ENCODE measurements at regions not wholly inside any gene's neighbourhood (a gene's known extent, or its start where the extent isn't known, plus 50 kb on each side); places are given as distances from the start of the nearest gene placed in this dataset.

DNA sequence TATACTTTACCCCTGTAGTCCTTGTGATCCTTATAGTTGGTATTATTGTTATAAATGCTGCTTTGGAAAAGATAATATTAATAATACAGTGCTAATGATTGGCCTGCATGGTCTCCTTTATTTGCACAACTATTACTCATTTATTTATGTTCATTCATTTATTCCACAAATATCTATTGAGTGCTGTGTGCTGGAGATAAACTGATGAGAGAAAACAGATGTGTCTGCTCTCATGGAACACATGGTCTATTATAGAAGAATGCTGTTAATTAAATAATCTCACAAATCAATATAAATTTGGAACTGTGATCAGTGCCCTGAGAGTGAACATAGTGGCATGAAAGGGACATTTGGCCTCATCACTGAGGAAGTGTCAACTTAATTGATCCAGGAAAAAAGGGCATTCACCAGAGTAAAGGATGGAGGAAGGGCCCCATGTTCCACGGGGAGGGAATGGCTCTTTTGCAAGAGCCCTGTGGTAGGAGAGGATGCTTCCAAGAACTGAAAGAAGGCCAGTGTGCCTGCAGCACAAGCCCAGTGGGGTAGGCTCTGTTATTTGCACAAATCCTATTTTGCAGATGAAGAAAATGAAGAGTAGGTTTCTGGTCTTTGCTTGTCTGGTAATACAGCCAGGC is 91.5 kb upstream of the STK39 start:
- DNase-seq (ENCODE audit: low spot score): no peak

DNA sequence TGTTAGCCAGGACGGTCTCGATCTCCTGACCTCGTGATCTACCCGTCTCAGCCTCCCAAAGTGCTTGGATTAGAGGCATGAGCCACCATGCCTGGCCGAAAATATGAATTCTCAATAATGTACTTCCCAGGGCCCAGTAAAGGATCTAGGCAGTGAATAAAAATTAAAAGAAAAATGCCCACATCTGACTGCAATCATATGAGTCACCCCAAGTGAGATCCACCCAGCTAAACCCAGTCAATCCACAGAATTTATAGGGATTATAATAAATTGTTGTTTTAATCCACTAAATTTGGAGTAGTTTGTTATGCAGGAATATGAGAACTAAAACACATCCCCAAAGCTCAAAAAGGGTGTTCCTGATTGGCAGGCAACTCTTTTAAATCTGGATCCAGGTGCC is 93.5 kb upstream of the STK39 start:
- no peak for DNase-seq (ENCODE audit: low spot score)

DNA sequence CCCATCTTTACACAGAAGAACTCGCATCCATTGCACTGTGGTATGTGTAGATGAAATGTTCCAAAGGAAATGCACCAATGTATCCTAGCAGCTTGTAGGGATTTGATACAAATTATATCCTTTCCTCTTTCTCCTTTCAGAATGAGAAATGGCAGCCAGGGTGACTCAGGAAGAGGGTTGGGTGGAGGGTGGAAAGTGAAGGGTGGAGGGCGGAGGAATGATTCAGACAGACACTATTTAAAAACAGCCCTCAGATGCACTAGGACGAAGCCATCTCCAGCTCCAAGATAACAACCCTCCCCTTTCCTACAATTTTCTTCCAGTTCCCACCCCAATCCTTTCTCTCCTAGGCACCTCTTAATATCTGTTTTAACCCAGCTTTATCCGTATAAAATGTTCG is 96.2 kb upstream of the STK39 start:
- DNase-seq (ENCODE audit: low spot score): no peak

DNA sequence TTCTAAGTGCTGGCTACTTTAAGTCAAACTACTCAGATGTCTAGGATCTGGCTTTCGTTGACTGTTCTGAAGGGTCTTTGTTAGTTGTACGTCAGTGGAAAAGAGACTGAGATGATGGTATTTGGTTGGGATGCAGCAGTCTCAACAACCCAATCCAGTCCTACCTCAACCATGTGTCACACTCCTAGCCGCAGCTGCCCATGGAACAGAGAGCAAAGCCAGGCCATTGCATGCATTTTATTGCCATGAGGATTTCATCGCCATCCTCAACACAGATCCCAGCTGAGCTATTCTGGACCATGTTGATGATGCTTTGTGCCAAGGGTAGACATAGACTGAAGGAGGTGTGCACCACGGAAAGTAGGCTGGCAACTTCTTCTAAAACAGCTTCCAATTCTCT is 97.3 kb upstream of the STK39 start:
- DNase-seq (ENCODE audit: low spot score): no peak

DNA sequence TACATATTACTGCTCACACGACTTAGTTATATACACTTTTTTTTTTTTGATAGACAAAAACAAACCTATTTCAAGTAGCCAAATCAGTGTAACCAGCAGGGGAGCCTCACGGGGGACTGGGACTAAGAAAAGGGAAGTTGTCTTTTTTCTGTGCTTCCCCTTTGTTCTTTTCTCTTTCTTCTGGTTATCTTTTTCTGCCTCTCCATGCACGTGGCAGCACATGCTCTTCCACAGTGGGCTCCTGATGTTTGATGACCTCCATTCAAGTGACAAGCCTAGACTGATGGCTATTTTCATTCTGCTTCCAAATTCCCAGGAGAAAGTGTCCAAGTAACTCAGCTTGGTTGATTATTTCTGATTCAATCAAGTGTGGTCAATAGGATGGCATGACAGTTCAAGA is 98.2 kb upstream of the STK39 start:
- DNase-seq (ENCODE audit: low spot score): no peak

DNA sequence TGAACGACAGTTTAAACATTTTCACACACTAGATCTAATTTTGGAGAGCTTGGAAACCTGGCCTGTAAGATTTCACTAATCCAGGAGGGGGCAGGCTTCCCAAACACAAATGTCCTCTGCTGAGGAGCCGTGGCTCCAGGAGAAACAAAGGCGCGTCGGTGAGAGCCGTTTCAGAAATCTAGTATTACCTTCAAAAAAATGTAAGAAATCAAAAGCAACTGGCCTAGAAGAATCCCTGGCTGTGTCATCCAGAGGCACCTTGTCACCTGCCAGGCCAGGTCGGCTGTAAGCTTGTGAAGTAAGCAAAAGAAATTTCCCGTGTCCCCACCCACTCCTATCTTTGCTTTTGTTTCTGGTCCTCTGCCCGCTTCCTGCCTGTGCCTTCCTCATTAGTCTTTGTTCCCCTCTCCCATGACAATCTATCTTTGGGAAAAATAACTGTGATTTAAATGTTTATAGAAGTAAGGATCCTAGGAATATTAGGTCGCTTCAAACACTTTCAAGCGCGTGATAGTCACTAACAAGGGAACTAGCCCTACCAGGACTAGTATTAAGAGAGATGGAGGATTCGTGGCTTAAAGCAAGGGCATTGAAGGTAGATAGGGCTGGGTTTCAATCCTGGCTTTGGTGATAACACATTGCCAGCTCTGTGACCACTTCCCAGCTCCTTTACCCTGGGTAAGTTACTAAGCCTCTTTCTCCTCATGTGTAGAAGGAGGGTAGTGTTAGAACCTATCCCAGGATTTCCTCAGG is 99.5 kb upstream of the STK39 start:
- DNase-seq (ENCODE audit: low spot score): peak; percentile 37

DNA sequence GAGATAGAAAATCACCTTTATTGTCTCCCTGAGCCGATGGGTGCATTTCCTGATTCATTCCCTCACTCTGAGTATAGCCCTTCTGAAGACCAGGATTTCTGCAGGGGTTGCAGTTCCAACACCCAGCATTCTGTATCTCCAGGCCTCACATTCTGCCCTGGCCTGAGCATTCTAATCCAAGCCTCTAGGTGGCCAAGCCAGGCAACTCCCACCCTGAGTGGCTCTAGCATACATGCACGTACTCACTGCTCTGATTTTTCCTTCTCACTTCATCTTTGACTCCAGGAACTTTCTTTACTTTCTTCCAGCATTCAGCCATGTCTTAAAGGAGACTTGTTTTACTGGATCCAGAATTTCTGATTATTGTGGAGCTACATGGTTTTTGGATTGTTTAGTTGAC is 100.7 kb upstream of the STK39 start:
- peak; percentile 42 for DNase-seq (ENCODE audit: low spot score)

DNA sequence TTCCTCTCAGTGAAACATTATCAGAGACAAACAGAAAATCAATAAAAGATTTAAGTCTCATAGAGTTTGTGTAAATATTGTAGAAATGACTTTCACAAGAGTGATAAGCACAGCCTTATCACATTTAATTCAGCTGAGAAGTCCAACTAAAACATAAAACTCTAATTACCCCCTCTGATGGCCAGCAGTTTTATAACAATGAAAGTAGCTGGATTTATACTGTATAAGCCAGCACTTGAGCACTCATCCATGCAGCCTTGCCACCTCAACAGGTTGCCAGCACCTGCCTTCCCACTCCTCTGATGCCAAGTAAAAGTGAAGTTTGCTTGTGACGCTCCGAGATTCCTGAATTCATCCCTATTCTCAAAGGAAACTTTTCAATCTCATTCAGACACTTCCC is 103.0 kb upstream of the STK39 start:
- DNase-seq (ENCODE audit: low spot score): no peak

DNA sequence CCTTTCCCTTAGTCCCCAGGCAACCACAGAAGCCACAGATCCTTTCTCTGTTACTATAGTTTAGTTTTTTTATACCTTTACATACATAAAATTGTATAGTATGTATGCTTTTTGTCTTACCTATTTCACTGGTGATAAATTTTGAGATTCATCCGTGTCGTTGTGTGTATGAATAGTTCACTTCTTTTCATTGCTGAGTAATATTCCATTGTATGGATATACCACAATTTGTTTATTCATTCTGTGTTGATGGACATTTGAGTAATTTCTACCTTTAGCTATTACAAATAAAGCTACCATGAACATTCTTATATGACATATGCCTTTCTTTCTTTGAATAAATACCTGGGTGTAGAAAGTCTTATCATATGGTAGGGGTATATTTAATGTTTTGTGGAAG is 102.8 kb upstream of the CERS6 start:
- no peak for DNase-seq (ENCODE audit: low spot score)

DNA sequence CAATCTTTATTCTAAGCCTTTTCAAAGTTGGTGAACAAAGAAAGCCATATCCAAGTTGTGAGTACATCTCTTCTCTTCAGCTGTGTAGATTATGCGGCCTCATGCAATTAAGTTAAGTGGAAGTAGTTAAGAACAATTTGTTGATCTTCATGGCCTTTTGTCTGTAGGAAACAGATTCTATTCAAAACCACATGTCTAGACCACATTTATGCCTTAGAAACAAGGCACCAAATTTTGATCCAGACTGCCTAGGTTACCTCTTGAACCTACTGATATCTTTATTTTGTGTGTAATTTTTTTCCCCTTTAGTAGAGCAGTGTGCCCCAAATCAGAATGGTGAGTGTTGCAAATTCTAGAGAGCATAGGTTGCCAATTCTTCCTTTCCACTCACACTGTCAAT is 101.6 kb upstream of the CERS6 start:
- DNase-seq (ENCODE audit: low spot score): no peak

DNA sequence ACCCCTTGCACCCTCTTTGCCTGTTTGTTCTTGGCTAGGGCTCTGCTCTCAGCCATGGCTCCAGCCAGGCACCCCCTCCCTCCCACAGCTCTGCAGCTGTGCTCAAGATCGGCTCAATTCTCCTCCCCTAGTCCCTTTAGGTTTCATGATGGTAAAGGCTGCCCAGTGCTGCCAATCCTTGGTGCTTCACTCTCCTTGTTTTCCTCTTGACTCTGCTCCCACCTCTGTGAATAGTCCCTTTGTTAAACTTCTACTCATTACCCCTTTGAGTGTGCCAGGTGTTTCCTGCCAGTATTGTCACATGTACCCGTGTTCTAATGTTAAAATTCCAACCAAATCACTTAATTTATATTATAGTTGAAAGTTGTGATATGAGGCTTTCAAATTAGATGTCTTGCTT is 101.0 kb upstream of the CERS6 start:
- DNase-seq (ENCODE audit: low spot score): no peak

DNA sequence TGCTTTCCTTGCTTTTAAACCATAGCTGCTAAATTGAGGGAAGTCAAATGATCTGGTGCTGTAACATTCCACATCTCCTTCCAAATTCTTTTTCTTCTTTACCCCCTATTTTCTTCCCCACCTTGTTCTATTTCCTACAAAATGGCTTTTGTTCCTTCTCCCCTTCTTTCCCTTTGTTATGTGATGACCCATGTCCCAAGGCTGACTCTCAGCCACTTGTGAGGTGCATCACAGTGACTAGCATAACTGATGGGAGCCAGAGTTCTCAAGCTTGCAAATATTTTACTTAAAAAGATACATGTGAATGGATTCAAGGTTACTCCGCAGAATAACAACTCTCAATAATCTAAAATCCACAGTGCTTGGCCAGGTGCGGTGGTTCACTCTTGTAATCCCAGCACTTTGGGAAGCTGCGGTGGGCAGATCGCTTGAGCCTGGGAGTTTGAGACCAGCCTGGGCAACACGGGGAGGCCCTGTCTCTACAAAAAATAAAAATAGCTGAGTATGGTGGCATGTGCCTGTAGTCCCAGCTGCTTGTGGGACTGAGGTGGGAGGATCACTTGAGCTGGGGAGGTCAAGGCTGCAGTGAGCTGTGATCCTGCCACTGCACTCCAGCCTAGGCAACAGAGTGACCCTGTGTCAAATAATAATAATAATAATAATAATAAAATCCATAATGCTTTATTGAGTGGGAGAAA is 100.1 kb upstream of the CERS6 start:
- no peak for DNase-seq (ENCODE audit: low spot score)

DNA sequence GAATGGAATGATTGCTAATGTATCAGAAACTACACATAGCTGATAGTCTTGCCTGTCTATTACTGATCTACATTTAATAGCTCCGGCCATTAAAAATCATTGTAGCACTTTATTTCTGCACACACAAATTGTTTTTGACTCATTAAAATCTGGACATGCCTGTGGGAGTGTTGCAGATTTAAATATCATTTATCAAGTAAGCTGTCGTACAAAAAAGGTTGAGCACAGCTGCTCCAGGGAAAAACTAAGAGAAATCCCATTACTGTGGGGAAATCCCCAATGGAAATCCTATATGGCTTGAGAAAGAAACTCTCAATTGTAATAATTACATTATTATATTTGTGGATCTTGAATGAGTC is 99.6 kb upstream of the CERS6 start:
- DNase-seq (ENCODE audit: low spot score): no peak

DNA sequence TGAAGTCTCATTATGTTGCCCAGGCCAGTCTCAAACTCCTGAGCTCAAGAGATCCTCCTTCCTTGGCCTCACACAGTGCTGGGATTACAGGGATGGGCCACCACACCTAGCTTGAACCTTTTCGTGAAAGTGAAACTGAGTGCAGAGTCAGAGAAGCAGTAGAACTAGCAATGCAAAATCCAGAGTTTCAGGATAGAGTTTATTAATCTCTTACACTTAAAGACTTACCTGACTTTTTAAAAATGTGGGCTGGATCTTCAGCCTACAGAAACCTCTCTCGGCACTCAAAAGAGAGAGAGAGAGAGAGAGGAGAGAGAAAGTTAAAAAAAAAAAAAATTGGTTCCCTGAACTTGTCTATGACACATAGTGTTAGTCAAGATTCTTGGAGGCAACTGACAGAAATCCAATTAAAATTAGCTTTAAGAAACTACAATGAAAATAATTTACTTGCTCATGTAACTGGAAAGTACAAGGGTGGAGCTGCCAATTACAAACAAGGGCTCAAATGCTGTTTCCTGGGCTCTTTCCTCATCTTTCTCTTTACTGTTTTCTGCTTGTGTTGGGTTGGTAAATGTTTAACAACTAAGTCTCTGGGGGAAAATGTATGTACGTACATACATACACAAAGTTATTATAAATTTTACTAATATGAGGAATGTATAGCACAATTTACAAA is 98.1 kb upstream of the CERS6 start:
- DNase-seq (ENCODE audit: low spot score): no peak

DNA sequence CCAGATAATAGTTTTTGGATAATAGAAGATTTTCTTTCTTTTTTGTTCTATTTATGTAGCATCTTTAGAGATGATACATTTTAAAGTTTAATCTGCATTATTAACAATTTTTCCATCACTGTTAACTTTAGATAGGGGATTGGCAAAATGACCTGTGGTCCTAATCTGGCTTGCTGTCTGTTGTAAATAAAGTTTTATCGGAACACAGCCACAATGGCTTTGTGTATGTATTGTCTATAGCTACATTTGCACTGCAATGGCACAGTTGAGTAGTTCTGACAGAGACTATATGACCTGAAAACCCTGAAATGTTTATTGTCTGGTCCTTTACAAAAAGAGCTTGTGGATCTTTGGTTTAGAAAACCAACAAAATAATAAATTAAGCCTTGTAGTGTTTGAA is 97.0 kb upstream of the CERS6 start:
- no peak for DNase-seq (ENCODE audit: low spot score)

DNA sequence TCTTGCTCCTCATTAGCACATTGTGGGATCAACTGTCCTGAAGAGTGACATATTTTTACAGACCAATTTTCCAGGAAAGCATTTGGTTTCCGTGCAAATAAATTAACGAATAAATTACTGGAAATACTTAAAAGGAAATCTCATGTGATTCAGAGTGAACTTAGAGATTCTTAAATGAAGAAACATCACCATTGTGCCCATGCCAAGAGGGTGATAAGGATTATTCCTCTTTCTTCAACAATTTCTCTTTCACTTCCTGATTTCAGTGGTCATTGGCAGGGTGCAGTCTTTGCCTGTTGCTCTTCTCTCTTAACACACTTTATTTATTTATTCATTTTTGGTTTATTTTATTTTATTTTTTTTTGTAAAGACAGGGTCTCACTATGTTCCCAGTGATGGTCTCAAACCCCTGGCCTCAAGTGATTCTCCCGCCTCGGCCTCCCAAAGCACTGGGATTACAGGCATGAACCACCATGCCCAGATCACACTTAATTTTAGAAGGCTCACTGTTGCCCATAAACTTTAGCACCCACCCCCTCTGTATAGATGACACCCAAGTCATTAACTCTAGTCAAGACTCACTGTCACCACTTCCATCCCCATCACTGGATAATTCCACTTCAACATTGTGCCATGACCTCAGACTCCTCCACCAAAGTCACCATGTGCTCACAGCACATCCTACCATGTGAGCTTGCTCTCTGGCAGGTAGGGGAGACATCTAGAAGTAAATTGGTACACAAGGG is 92.6 kb upstream of the CERS6 start:
- DNase-seq (ENCODE audit: low spot score): no peak

DNA sequence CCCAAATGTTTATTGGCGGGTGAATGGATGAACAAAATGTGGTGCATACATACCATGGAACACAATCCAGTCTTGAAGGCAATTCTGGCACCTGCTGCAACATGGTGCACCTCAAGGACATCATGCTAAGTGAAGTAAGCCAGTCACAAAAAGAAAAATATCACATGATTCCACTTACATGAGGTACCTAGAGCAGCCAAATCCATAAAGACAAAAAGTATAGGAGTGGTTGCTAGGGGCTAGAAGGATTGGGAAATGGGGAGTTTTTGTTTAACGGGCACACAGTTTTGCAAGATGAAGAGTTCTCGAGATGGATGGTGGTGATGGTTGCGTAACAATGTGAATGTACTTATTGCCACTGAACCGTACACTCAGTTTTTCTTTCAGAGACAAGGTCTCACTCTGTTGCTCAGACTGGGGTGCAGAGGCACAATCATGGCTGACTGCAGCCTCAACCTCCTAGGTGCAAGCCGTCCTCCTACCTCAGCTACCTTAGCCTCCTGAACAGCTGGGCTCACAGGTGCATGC is 90.9 kb upstream of the CERS6 start:
- no peak for DNase-seq (ENCODE audit: low spot score)

DNA sequence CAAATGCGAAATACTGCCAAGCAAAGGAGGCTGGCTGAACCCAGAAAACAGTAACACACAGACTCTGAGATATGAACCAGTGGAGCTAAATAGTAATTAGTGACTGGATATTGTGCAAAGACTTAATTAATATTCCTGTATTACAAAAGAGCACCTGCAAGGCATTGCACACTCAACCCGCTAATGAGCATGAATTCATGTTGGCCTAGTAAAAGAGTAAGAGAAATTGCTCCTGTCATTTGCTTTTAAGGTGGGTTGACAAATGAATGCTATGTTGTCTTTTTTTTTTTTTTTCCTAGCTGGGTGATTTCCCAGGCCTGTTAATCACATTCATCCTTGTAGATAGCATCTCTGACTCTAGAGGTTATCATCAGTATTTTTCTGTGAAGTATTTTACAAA is 87.0 kb upstream of the CERS6 start:
- no peak for DNase-seq (ENCODE audit: low spot score)

DNA sequence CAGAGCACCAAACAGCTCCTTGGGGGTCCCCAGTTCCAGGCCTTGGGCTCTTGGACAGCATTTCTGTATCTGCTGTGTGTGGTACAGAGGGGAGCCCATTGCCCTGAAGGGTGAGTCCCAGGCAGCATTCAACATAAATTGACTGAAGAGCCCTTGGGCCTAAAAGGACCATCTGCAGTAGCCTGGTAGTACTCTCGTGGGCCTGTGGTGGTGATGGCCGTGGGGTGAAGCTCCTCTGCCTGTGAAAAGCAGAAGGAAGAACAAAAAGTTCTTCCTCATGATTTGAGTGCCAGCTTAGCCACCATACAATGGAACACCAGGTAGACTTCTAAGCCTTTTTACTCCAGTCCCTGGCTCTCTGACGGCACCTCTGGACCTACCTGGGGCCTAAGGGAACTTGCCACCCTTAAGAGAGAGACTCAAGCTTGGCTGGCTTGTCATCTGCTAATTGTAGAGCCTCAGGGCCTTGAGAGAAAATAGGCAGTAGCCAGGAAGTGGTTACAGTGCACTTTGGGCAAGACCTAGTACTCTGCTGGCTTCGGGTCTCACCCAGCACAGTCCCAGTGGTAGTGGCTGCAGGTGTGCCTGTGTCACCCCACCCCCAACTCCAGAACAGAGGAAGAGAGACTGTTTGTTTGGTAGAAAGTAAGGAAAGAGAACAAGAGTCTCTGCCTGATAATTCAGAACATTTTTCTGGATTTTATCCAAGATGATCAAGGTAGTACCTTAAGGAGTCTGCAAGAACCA is 84.6 kb upstream of the CERS6 start:
- DNase-seq (ENCODE audit: low spot score): no peak

DNA sequence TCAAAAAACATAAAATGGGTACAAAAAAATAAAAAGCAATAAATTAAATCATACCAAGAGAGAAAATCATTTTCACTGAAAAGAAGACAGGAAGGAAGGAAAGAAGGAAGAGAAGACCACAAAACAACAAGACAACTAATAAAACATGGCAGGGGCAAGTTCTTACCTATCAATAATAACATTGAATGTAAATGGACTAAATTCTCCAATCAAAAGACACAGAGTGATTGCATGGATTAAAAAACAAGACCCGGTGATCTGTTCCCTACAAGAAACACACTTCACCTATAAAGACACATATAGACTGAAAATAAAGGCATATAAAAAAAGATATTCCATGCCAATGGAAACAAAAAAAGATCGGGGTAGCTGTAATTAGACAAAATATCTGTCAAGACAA is 82.6 kb upstream of the CERS6 start:
- no peak for DNase-seq (ENCODE audit: low spot score)

DNA sequence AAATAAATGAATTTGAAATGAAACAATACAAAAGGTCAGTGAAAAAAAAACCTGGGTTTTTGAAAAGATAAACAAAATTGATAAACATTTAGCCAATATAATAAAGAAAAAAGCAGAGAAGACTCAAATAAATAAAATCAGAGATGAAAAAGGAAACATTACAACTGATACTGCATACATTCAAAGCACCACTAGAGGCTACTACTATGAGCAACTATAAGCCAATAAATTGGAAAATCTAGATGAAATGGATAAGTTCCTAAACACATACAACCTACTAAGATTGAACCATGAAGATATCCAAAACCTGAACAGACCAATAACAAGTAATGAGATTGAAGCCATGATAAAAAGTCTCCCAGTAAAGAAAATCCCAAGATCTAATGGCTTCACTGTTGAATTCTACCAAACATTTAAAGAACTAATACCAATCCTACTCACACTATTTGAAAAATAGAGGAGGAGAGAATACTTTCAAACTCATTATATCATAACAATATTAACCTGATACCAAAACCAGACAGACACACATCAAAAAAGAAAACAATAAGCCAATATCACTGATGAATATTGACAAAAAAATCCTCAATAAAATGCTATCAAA is 80.8 kb upstream of the CERS6 start:
- DNase-seq (ENCODE audit: low spot score): no peak

Measured in HuH-7.5 (cell line).